ENCODE measurements at regions not wholly inside any gene's neighbourhood (a gene's known extent, or its start where the extent isn't known, plus 50 kb on each side); places are given as distances from the start of the nearest gene placed in this dataset.

DNA sequence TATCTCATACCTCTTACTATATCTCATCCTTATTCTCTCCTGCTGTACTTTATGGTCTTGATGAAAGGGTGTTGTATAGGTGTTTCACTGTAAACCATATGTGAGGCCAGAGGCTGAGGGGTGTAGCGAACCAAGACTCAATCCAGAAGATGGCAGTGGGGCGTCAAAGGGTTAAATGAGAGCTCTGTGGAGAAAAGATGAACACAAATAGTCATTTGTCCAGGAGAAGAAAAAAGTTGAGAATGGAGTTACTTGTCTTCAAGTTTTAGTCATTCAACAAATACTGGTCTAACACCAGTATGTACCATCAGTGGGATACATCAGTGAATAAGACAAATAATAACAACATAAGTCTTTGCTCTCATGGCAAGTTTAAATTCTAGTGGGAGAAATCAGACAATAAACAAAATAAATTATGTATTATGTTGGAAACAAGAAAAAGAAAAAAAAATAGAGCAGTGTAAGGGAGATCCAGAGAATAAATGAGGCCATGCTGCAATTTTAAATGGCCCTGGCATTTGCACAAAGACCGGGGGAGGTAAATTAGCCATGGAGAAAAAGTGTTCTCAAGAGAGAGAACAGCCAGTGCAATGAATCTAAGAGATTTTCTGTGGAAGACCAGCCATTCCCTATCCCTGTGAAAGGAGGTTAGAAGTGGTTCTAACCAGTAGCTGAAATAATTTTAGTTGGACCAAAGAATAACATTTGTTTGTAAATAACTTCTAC is 77.0 kb upstream of the UMPS start:
- ATAC-seq, result no peak

GRCh38 chr3:124653797-124654469 is 76.3 kb upstream of the UMPS start:
- ATAC-seq, result no peak

DNA sequence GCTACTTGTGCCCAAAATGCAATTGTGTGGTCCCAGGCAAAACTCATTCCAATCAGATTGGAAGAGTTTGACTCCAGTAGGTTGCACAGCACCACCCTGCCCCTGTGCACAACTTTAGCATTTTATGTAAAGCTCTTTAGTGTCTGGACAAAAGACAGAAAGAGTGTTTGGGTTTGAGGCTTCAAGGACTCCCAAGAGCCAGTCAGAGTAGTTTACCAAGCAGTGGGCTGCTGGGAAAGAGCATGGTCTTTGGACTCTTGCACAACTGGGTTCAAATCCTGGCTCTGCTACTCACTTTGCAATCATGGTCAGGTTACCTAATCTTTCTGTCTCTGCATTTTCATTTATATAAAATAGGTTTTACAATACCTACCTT is 75.8 kb upstream of the UMPS start:
- ATAC-seq, result no peak

- no peak for ATAC-seq
These were observed 73.7 kb upstream of the UMPS start for GRCh38 chr3:124656531-124656930.

DNA sequence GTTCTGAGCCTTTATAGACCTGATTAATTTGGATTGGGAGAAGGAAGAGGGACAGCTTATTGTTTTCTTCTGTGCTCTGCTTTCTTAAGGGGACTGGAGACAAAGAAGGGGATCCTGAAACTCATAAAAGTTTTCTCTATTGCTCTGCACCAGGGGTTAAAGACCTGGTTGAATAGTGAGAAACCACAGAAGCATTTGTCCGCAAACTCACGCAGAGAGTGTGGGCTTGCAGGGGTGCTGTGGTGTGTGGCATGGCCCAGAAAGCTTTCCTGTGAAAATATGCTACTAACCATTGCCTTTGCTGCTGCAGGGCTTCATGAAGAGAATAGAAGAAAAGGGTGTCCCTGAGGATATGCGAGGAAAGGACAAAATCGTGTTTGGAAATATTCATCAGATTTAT is 73.1 kb upstream of the UMPS start:
- ATAC-seq, result no peak

DNA sequence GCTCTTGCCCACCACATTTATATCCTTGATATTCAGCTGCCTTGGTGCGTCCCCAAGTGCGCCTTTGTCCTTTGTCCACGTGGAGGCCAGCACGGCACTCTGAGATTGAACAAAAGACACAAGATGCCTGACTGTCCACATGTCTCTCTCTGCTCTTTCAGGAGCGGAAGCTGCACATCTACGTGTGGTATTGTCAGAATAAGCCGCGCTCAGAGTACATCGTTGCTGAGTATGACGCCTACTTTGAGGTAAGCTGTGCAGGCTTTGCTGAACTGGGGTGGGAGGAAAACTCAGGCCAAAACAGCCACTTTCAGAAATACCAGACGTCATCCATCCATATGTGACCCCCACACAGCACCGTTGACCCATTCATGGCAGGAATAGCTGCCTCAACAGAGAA is 72.0 kb upstream of the UMPS start:
- no peak for ATAC-seq

GRCh38 chr3:124659175-124659574 is 71.1 kb upstream of the UMPS start:
- ATAC-seq, result no peak

DNA sequence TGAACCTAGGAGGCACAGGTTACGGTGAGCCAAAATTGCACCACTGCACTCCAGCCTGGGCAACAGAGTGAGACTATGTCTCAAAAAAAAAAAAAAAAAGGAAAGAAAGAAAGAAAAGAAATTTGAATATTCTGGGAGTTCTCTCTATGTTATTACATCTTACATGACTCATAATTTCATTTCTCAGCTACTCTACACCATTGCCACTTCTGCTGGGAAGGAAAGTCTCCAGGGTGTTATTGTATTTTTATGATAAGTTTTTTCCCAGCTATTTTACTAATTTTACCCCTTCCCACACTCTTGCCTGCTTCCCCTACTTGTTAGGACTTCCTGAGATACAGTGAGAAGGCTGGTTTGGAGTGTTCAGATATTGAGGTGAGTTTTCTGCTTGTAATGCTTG is 69.7 kb upstream of the UMPS start:
- ATAC-seq, result no peak

DNA sequence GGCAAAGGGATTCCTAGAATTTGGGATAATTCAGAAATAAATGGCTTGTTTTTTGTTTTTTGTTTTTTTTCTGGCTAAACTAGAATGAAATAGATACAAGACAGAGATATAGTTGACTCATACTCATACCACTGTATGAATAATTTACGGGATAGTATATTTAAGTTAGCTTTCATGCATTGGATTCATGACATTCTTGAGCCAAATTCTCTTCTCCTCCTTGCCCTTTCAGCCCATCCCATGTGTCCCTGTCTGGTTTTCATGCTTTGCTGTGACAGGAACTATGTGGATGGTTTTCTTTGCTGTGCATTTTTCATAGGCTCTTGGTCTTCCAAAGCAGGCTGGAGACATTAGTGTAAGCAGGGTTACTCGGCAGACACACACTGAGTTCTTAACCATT is 66.6 kb upstream of the UMPS start:
- no peak for ATAC-seq

DNA sequence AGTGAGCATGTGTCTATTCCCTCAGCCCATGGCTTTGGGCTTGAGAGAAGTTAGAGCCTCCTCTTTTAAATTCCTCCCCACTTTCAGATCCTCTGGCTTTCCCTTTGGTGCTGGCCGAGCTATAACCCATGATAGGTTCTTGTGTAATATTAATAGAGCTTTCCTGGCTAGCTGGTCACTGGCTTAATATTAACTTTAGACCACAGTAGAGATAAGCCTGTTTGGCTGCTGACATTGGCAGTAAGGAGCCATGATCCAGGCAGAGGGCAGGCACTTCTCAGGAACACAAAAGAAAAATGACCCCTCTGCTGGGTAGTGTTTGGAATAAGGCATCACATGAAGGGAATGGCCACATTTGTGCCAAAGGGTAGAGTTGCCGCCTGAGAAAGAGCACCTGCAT is 65.4 kb upstream of the UMPS start:
- no peak for ATAC-seq

GRCh38 chr3:124666067-124666466 is 64.2 kb upstream of the UMPS start:
- ATAC-seq, result no peak

DNA sequence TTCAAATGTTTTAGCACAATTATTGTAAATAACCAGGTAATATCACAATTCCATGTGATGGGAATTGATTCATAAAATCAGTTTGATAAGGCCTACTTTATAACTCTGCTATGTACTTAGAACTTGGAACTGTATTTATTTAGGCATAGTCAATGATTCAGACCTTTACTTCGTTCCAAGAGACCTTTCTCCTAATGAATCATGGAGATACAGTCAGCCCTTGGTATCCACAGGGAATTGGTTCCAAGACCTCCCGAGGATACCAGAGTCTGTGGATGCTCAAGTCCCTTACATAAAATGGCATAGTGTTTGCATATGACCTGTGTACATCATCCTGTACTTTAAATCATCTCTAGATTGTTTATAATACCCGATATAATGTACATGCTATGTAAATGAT is 60.8 kb upstream of the UMPS start:
- no peak for ATAC-seq

DNA sequence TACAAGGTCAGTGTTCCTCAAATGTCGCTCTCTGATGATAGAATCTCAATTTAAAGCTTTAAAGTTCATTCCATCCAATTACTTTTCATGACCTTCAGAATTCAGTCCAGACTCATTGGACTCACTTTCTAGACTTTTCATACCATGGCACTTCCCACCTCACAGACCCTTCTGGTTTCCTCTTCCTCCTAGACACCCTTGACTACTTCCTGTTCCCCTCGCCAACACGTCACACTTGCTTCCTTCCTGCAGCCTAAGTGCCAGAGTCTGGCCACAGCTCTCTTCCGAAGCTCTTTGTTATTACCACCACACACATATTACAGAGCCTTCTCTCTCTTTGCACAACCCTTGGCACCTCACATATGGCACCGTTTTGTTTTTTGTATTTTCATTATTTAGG is 59.1 kb upstream of the UMPS start:
- no peak for ATAC-seq

- no peak for ATAC-seq
These were observed 55.9 kb upstream of the UMPS start for GRCh38 chr3:124674336-124674735.

- no peak for ATAC-seq
These were observed 54.0 kb upstream of the UMPS start for GRCh38 chr3:124676236-124676635.

- no peak for ATAC-seq
These were observed 51.1 kb upstream of the UMPS start for GRCh38 chr3:124679048-124679638.

Measured in activated CD4-positive, CD25-positive, alpha-beta regulatory T cell treated with anti-CD3 and anti-CD28 coated beads, Interleukin-2, amount 50 U/mL, for 24 hours (primary cell).